K562 (cell line): ENCODE measurements at regions not wholly inside any gene's neighbourhood (a gene's known extent, or its start where the extent isn't known, plus 50 kb on each side); places are given as distances from the start of the nearest gene placed in this dataset.

ENCODE experiments used
- ATAC-seq: fragments of 200-7000 bp; cut with Tn5 transposase; 3 replicates; pipeline ENCODE4 v1.9.1; 2020; ENCODE audit warnings: moderate library complexity
- BruUV-seq: library from RNA; stranded (reverse); fragments of 400-500 nt; replicated peaks from 2 replicates; lab custom pipeline; 2021; lab: Mats Ljungman, UMichigan
- CTCF ChIA-PET: fragments of 300-600 bp; formaldehyde crosslinking; extraction: SDS; loops from one replicate; lab custom pipeline; 2021; ENCODE audit warnings: low intra/inter-chr PET ratio; lab: Yijun Ruan, JAX
- POLR2A ChIA-PET: fragments of 300-600, 350-650 bp; sonication (Branson Sonifier 250); formaldehyde crosslinking; extraction: SDS; loops from one replicate; lab custom pipeline; 2021; ENCODE audit warnings: antibody characterized with exemption, inconsistent platforms; lab: Yijun Ruan, JAX
- DNase-seq, 4 experiments: peaks; one replicate each; pipeline versions ENCODE4 v3.0.0 to v3.0.0-alpha.2; 2011 to 2018; ENCODE audit warnings: low spot score in 3 of 4, mixed read lengths in 3 of 4; ENCODE audit errors: extremely low read depth in 1 of 4
- FAIRE-seq: peaks from 2 replicates; lab custom pipeline; 2011; peaks lifted over from hg19 to GRCh38; lab: Jason Lieb, UNC
- H2AFZ ChIP-seq: 2 replicates; pipeline ENCODE4 v1.6.0; 2011; ENCODE audit warnings: low read depth, low read length, control low read depth, inconsistent platforms
- H3K27ac ChIP-seq: fragments of 200-600 bp; 3 replicates; pipeline ENCODE4 v1.8.0; 2011; ENCODE audit warnings: low read depth, mild to moderate bottlenecking, control low read depth, inconsistent platforms, low read length, moderate library complexity, mixed read lengths; ENCODE audit errors: extremely low read depth
- H3K27me3 ChIP-seq, 2 experiments: fragments of 300-600 bp in 1 of 2; 2 replicates in 1 of 2; 3 replicates in 1 of 2; pipeline versions ENCODE4 v1.6.0 to v1.8.0; 2011; ENCODE audit warnings: inconsistent platforms in 2 of 2, low read length in 2 of 2, mild to moderate bottlenecking in 1 of 2, mixed read lengths in 1 of 2, moderate library complexity in 1 of 2; ENCODE audit not compliant: control insufficient read depth in 2 of 2, insufficient read depth in 2 of 2
- H3K36me3 ChIP-seq: fragments of 300-600 bp; 3 replicates; pipeline ENCODE4 v1.8.0; 2011; ENCODE audit warnings: mild to moderate bottlenecking, low read length, inconsistent platforms; ENCODE audit not compliant: control insufficient read depth, insufficient read depth
- H3K4me1 ChIP-seq, 2 experiments: fragments of 200-600 bp in 1 of 2; replicated peaks in 1 of 2; 2 replicates in 1 of 2; 3 replicates in 1 of 2; pipeline versions ENCODE4 v1.5.1 to v1.8.0; 2011; ENCODE audit warnings: inconsistent platforms in 2 of 2, low read length in 2 of 2, mild to moderate bottlenecking in 1 of 2, mixed read lengths in 1 of 2, moderate library complexity in 1 of 2; ENCODE audit not compliant: control insufficient read depth in 2 of 2, insufficient read depth in 2 of 2
- H3K4me2 ChIP-seq: 2 replicates; pipeline ENCODE4 v1.6.1; 2011; ENCODE audit warnings: low read length, control low read depth, inconsistent platforms, mixed read lengths; ENCODE audit not compliant: insufficient read depth
- H3K4me3 ChIP-seq: fragments of 200-600 bp; sonication (generic), shearing (Covaris generic); 2 replicates; pipeline ENCODE4 v1.5.1; 2016; ENCODE audit warnings: control low read depth, inconsistent platforms
- H3K79me2 ChIP-seq: fragments of 200-600 bp; 3 replicates; pipeline ENCODE4 v1.8.0; 2011; ENCODE audit warnings: low read length, inconsistent platforms; ENCODE audit not compliant: control insufficient read depth, insufficient read depth
- H3K9ac ChIP-seq, 2 experiments: 2 replicates each; pipeline versions ENCODE4 v1.6.0 to v1.6.1; 2011; ENCODE audit warnings: low read depth in 2 of 2, low read length in 2 of 2, control low read depth in 1 of 2, inconsistent platforms in 1 of 2, mild to moderate bottlenecking in 1 of 2, mixed read lengths in 1 of 2; ENCODE audit not compliant: insufficient read depth in 1 of 2
- H3K9me1 ChIP-seq: one replicate; pipeline ENCODE4 v1.6.0; 2011; ENCODE audit warnings: inconsistent platforms, mild to moderate bottlenecking, low read length, moderate library complexity; ENCODE audit not compliant: control insufficient read depth, insufficient read depth
- H3K9me3 ChIP-seq: replicated peaks from 2 replicates; pipeline ENCODE4 v1.5.1; 2011; ENCODE audit warnings: low read depth, low read length, inconsistent platforms; ENCODE audit not compliant: control insufficient read depth, insufficient read depth
- H4K20me1 ChIP-seq: replicated peaks from 2 replicates; pipeline ENCODE4 v1.6.1; 2011; ENCODE audit warnings: low read length, inconsistent platforms, mixed read lengths; ENCODE audit not compliant: control insufficient read depth, insufficient read depth
- ATF1 ChIP-seq, 2 experiments: fragments of 450-650 bp in 1 of 2; IDR thresholded peaks; 2 replicates each; pipeline ENCODE4 v1.6.1; 2016; ENCODE audit warnings: missing compliant biosample characterization in 1 of 2, missing genetic modification characterization in 1 of 2
- EHMT2 ChIP-seq: fragments of 450-650 bp; IDR thresholded peaks from 2 replicates; pipeline ENCODE4 v1.6.1; 2018; ENCODE audit warnings: antibody characterized with exemption
- EP300 ChIP-seq: IDR thresholded peaks from 2 replicates; pipeline ENCODE4 v1.6.1; 2012; ENCODE audit warnings: low read length, improper control_type of control experiment
- LCOR ChIP-seq: sonication (generic); formaldehyde crosslinking; IDR thresholded peaks from 2 replicates; pipeline ENCODE4 v1.8.0; 2022; ENCODE audit warnings: mild to moderate bottlenecking, missing genetic modification reagents
- PTBP1 ChIP-seq: fragments of 200-400 bp; formaldehyde crosslinking; IDR thresholded peaks from 2 replicates; pipeline ENCODE4 v1.6.1; 2017; ENCODE audit warnings: low read depth, low read length
- RBM22 ChIP-seq: fragments of 200-400 bp; formaldehyde crosslinking; IDR thresholded peaks from 2 replicates; pipeline ENCODE4 v1.6.1; 2018; ENCODE audit warnings: low read length, low read depth; ENCODE audit not compliant: poor library complexity, severe bottlenecking
- ZNF347 ChIP-seq: fragments of 450-650 bp; formaldehyde crosslinking; IDR thresholded peaks from 2 replicates; pipeline ENCODE4 v1.4.0; 2020; ENCODE audit warnings: low read depth, mild to moderate bottlenecking, moderate library complexity
- ZNF76 ChIP-seq: fragments of 250-450 bp; sonication (Bioruptor Pico); IDR thresholded peaks from 2 replicates; pipeline ENCODE4 v1.4.0; 2020; ENCODE audit warnings: mild to moderate bottlenecking, moderate library complexity, borderline replicate concordance
- ZSCAN32 ChIP-seq: fragments of 450-650 bp; formaldehyde crosslinking; IDR thresholded peaks from 2 replicates; pipeline ENCODE4 v1.4.0; 2020; ENCODE audit warnings: mild to moderate bottlenecking, moderate library complexity
- WGBS: fragments of 100-300 bp; shearing (Covaris generic); methylation state at CpG from one replicate; pipeline ENCODE4 v1.1.6; 2016; ENCODE audit warnings: low coverage, mixed read lengths; ENCODE audit not compliant: insufficient coverage; ENCODE audit errors: missing lambda C conversion rate; 5-methylcytosine and 5-hydroxymethylcytosine counted together
- in situ Hi-C: fragments of 300-500 bp; cut with MboI; formaldehyde crosslinking; loops from 4 replicates; pipeline ENCODE4 v1.15.0; 2018; ENCODE audit warnings: inconsistent platforms, mixed read lengths
- intact Hi-C: fragments of 100-400 bp; cut with micrococcal nuclease; formaldehyde crosslinking; loops from 2 replicates; pipeline ENCODE4 v1.14.2; 2022
- TF ChIP-seq, protein P1 (sequence below): sonication (generic); formaldehyde crosslinking; IDR thresholded peaks from 2 replicates; pipeline ENCODE4 v1.8.1; 2022; ENCODE audit warnings: missing genetic modification reagents

DNA sequence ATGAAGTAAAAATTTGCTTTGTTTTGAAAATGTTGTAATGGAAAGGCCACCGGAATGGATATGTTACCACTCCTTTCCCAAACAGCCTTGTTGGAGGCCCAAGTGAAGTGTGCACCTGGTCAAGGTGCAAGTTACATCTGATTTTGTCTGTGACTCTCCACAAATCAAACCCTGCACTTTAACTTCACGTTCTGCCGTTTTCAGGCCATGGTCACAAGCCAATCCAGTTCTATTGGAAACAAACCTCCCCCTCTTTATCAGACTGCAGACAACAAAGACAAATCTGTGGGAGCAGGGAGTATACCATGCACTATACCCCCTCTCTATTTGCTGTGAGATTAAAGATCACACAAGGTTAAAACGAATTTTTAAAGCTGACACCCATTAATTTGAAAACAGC is 155.6 kb upstream of the RFC3 start:
- Histone ChIP-seq H4K20me1 (no peaks in the 10 kb centered on the region), H2AFZ (no peak overlapping the region), H3K27ac (no peak overlapping the region), H3K9ac (no peak overlapping the region), H3K36me3 (no peaks in the 10 kb centered on the region), H3K79me2 (no peaks in the 10 kb centered on the region), H3K27me3 (peaks cover 0 to 4% of the 10 kb centered on the region in 2 experiments; a peak in 1 of 5 replicates), H3K9me3 (no peaks in the 10 kb centered on the region), H3K4me2 (no peak overlapping the region), H3K4me3 (no peak overlapping the region), H3K9me1 (no peaks in the 10 kb centered on the region), H3K4me1 (no peaks in the 10 kb centered on the region; a peak in 1 of 5 replicates)
- in situ Hi-C loops (no loop called here), intact Hi-C loops (no loop called here)
- ATAC-seq (no peak), DNase-seq (no peak), FAIRE-seq (no peak)
- 3% methylated on average over 4 of the region's 4 CpGs for WGBS
- no TSS peak for BruUV-seq
- ChIA-PET POLR2A (no interaction called here), CTCF (no interaction called here)
- TF ChIP-seq, protein P1, sequence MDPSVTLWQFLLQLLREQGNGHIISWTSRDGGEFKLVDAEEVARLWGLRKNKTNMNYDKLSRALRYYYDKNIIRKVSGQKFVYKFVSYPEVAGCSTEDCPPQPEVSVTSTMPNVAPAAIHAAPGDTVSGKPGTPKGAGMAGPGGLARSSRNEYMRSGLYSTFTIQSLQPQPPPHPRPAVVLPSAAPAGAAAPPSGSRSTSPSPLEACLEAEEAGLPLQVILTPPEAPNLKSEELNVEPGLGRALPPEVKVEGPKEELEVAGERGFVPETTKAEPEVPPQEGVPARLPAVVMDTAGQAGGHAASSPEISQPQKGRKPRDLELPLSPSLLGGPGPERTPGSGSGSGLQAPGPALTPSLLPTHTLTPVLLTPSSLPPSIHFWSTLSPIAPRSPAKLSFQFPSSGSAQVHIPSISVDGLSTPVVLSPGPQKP (CRISPR knock-in tag): no peak
- TF ChIP-seq ATF1 (CRISPR knock-in tag; IDR thresholded peaks at IDR 0.05) (no peak), ATF1 (tag; IDR thresholded peaks at IDR 0.05) (no peak), RBM22 (no peak), EHMT2 (no peak), EP300 (no peak), ZNF347 (CRISPR knock-in tag) (no peak), ZNF76 (CRISPR knock-in tag) (no peak), LCOR (CRISPR knock-in tag) (no peak), ZSCAN32 (CRISPR knock-in tag) (no peak), PTBP1 (no peak)
- TF ChIP-seq, all 486 proteins: peak for 0
